IPS-11a (cell line): ENCODE measurements at regions not wholly inside any gene's neighbourhood (a gene's known extent, or its start where the extent isn't known, plus 50 kb on each side); places are given as distances from the start of the nearest gene placed in this dataset.

Experiments used
- H3K4me3 ChIP-seq: one replicate; pipeline ENCODE4 v1.5.1; 2013; ENCODE audit warnings: low read depth, low read length, control low read depth

- H3K4me3 ChIP-seq: no peak overlapping the region
Observed at GRCh38 chr2:76461431-76461830, 750.7 kb upstream of the GCFC2 start.

- no peak overlapping the region for H3K4me3 ChIP-seq
Observed at GRCh38 chr2:76455910-76456309, 745.2 kb upstream of the GCFC2 start.

GRCh38 chr2:76450024-76450475, 739.3 kb upstream of the GCFC2 start:
- H3K4me3 ChIP-seq: no peak overlapping the region

- no peak overlapping the region for H3K4me3 ChIP-seq
Observed at GRCh38 chr2:76448956-76449355, 738.2 kb upstream of the GCFC2 start.

GRCh38 chr2:76447294-76447693, 736.6 kb upstream of the GCFC2 start:
- H3K4me3 ChIP-seq: no peak overlapping the region

- H3K4me3 ChIP-seq: no peak overlapping the region
Observed at GRCh38 chr2:76446872-76447271, 736.2 kb upstream of the GCFC2 start.

- no peak overlapping the region for H3K4me3 ChIP-seq
Observed at GRCh38 chr2:76445880-76446279, 735.2 kb upstream of the GCFC2 start.

GRCh38 chr2:76444732-76445131, 734.0 kb upstream of the GCFC2 start:
- no peak overlapping the region for H3K4me3 ChIP-seq

- H3K4me3 ChIP-seq: no peak overlapping the region
Observed at GRCh38 chr2:76437564-76437963, 726.8 kb upstream of the GCFC2 start.

- H3K4me3 ChIP-seq: no peak overlapping the region
Observed at GRCh38 chr2:76429374-76429773, 718.7 kb upstream of the GCFC2 start.

- H3K4me3 ChIP-seq: no peak overlapping the region
Observed at GRCh38 chr2:76427452-76427851, 716.7 kb upstream of the GCFC2 start.

GRCh38 chr2:76415821-76416220, 705.1 kb upstream of the GCFC2 start:
- H3K4me3 ChIP-seq: no peak overlapping the region

GRCh38 chr2:76413436-76413835, 702.7 kb upstream of the GCFC2 start:
- no peak overlapping the region for H3K4me3 ChIP-seq

- no peak overlapping the region for H3K4me3 ChIP-seq
Observed at GRCh38 chr2:76406134-76406855, 695.6 kb upstream of the GCFC2 start.

GRCh38 chr2:76393356-76393755, 682.6 kb upstream of the GCFC2 start:
- no peak overlapping the region for H3K4me3 ChIP-seq

- H3K4me3 ChIP-seq: no peak overlapping the region
Observed at GRCh38 chr2:76391678-76392077, 681.0 kb upstream of the GCFC2 start.

GRCh38 chr2:76387294-76387693, 676.6 kb upstream of the GCFC2 start:
- no peak overlapping the region for H3K4me3 ChIP-seq

- no peak overlapping the region for H3K4me3 ChIP-seq
Observed at GRCh38 chr2:76385943-76386342, 675.2 kb upstream of the GCFC2 start.

- no peak overlapping the region for H3K4me3 ChIP-seq
Observed at GRCh38 chr2:76381624-76382023, 670.9 kb upstream of the GCFC2 start.

- H3K4me3 ChIP-seq: no peak overlapping the region
Observed at GRCh38 chr2:76378140-76378539, 667.4 kb upstream of the GCFC2 start.

GRCh38 chr2:76341439-76341838, 630.7 kb upstream of the GCFC2 start:
- no peak overlapping the region for H3K4me3 ChIP-seq

- H3K4me3 ChIP-seq: no peak overlapping the region
Observed at GRCh38 chr2:76332871-76333270, 622.2 kb upstream of the GCFC2 start.

GRCh38 chr2:76330865-76331264, 620.1 kb upstream of the GCFC2 start:
- H3K4me3 ChIP-seq: no peak overlapping the region
